NCI-H446 (cell line): ENCODE measurements at regions not wholly inside any gene's neighbourhood (a gene's known extent, or its start where the extent isn't known, plus 50 kb on each side); places are given as distances from the start of the nearest gene placed in this dataset.

ENCODE experiments used
- DNase-seq, 2 experiments: peaks; one replicate each; lab custom pipeline; 2025; lab: John Stamatoyannopoulos, UW

DNA sequence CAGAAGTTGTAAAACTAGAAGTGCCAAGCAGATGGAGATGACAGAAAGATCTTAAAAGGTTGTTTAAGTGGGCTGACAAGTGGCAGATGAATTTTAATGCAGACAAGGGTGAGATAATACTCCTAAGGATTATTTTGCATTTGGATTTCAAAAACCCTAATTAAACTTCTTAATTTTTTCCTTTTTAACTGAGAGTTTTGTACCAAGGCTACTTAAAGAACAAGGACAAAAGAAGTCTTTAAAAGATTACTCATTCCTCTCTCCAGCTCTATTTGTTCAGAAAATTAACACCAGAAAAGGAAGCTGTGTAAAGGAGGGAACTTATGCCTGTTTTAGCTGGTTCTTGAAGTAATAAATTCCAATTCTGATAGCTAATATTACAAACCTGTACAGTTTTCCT lies 275.4 kb downstream of the ETNK1 start:
- DNase-seq = no peak

DNA sequence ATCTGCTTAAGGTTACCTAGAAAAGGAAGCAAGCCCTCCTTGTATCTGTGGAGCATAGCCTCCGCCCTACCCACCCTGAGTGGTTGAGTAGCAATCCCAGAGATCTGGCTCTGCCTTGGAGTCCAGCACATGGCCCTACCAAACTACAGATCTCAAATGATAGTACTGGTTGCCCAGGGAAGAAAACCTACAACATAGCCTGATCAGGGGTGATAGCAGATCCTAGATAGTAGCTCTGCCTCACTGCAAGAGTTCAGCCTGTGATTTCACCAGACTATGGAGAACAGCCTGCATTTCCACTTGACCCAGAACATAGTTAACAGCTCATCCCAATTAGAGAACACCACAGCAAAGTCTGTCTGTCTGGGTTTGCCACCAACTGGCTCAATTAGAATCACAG lies 279.5 kb downstream of the ETNK1 start:
- DNase-seq = no peak

GRCh38 chr12:22916241-22916640 lies 291.3 kb downstream of the ETNK1 start:
- no peak for DNase-seq

GRCh38 chr12:22916815-22917214 lies 291.8 kb downstream of the ETNK1 start:
- no peak for DNase-seq

- DNase-seq = no peak
Observed at GRCh38 chr12:22919883-22920282, 294.9 kb downstream of the ETNK1 start.

GRCh38 chr12:22923768-22924167 lies 298.8 kb downstream of the ETNK1 start:
- no peak for DNase-seq

- DNase-seq = no peak
Observed at GRCh38 chr12:22924391-22924790, 299.4 kb downstream of the ETNK1 start.

- no peak for DNase-seq
Observed at GRCh38 chr12:22925623-22926022, 300.7 kb downstream of the ETNK1 start.

- DNase-seq = no peak
Observed at GRCh38 chr12:22932431-22932830, 307.5 kb downstream of the ETNK1 start.

GRCh38 chr12:22935090-22935489 lies 310.1 kb downstream of the ETNK1 start:
- DNase-seq = peak; percentile 39 to 80

GRCh38 chr12:22935501-22935900 lies 310.5 kb downstream of the ETNK1 start:
- DNase-seq = peak in 1 of 2 experiments; percentile 38

GRCh38 chr12:22938323-22938722 lies 313.4 kb downstream of the ETNK1 start:
- DNase-seq = no peak

- peak in 1 of 2 experiments; percentile 56 for DNase-seq
Observed at GRCh38 chr12:22951206-22951605, 326.2 kb downstream of the ETNK1 start.

GRCh38 chr12:22956690-22957089 lies 331.7 kb downstream of the ETNK1 start:
- DNase-seq = no peak

DNA sequence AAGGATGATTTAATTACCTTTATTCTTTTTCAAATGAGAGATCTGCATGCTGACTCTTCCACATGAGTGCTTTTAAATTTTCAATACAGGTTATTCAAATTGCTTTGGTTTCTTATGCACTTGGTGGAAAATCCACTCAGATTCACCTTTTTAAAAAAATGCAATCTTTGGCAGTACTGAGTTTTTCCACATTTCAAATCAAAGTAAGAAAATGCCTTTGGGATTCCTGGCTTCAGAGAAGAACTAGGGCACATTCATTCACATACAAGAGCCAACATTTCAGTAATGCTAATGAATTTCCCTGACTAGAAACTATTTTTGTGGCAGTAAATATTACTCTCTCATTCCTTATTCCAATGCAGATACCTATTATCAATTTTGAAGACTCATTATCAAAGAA lies 342.2 kb downstream of the ETNK1 start:
- DNase-seq = no peak

DNA sequence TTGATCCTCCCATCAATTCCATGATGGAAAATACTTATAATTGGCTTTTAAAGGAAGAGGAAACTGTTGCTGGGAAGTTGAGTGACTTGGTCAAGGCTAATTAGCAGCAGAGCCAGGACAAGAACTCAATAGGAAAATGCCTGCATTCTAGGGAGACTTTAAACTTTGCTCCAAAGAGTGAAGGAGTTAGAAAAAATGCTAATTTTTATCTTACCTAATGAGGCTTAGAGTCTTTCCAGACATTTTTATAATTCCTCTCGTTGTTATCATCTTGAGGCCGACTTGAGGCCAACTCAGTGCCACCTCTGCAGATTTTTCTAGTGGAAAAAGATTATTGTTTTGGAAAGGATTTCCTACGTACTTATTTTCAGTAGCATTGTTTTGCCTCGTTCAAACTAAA lies 344.6 kb downstream of the ETNK1 start:
- no peak for DNase-seq

DNA sequence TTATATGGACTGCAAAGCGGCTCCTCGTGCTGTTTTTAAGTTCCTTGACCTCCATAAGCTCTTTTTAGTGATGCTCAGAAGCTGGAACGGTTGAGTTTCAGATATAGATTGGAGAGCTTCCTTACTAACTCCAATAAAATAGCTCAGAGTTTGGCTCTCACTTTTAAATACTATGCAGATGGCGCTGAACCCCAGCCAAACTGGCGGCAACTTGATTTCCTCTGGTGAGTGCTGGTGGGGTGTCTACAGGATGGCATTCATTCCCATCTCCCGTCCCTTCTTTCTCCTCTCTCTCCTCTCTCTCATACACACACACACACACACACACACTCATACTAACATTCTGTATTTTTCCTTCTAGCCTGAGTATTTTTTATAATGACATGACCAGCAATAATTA lies 346.3 kb downstream of the ETNK1 start:
- DNase-seq = peak; percentile 91 to 93

GRCh38 chr12:22971701-22972191 lies 346.8 kb downstream of the ETNK1 start:
- peak; percentile 76 to 89 for DNase-seq

GRCh38 chr12:22974865-22975264 lies 349.9 kb downstream of the ETNK1 start:
- DNase-seq = peak in 1 of 2 experiments; percentile 26

DNA sequence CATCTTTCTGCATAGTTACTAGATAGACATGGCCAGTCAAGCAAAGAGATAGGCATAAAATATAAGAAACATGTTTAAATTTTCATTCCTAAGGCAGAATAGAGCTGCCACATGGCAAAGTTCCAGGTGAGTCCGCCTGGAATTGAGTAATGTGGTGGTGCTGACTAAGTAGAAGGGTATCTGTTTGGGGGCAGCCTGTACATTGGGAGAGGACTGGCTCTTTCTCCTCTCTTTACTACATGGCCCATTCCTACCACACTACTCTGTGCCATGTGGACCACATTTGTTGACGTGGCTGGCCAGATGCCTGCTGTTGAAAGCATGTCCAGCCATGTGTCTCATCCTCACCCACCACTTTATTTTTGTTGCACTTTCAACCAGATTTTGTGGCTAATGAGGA lies 354.0 kb downstream of the ETNK1 start:
- peak; percentile 52 to 87 for DNase-seq

DNA sequence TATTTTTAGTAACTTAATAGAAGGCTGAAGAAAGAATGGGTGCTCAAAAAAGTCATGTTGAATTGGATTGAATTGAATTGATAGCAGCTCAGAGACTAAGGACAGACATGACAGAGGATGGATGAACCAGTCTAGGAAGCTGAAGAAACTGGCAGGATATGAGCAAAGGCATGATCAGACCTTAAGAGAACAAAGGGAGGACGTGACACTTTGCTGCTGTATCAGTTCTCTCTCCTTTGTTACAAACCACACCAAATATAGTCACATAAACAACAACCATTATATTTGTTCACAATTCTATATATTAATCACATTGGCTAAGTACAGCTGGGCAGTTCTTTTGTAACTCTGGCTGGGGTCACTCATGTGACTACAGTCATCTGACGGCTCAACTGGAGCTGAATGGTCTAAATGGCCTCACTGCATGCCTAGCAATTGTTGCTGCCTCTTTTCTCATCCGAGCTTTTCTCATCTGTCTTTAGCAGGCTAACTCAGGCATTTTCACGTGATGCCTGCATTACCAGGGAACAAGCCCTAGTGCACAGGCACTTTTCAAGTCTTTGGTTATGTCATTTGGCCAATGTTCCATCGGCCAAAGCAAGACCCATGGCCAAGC lies 355.0 kb downstream of the ETNK1 start:
- no peak for DNase-seq

GRCh38 chr12:22981711-22982110 lies 356.7 kb downstream of the ETNK1 start:
- peak in 1 of 2 experiments; percentile 45 for DNase-seq

DNA sequence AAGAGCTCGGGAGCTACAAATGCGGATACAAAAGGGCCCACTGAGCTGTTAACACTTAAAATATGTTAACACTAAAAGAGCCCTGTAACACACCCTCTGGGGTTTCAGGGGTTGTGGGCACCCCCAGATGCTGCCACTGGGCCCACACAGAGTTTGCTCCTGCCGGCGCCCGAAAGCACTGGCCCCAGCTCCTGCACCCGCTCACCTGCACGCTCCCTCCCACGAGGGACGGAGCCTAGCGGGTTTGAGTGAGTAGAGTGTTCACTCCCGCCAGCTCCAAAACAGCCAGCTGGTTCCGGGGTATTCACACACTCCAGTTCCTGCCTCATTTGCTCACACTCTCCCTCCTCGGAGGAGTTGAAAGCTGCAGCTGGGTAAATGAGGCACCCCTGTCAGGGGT lies 357.7 kb downstream of the ETNK1 start:
- no peak for DNase-seq

DNA sequence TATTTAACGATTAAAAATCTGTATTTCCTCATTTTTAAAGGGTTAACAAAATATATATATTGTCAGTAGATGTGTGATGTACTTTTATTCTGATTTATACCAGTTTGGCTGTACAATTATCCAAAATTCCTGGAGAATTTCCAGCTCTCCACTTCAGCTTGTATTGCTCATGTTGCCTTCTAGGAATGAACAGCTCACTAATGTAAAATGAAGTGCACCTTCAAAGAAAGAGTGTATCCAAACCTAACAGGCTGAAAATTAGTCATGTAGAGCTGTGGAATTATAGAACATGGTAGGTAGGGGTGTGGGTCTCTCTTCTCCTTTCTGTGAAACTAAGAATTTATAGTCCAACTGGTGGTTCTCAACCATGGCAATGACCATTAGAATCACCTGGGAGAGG lies 362.0 kb downstream of the ETNK1 start:
- DNase-seq = peak in 1 of 2 experiments; percentile 15
